BLaER1 (cell line): ENCODE measurements at regions not wholly inside any gene's neighbourhood (a gene's known extent, or its start where the extent isn't known, plus 50 kb on each side); places are given as distances from the start of the nearest gene placed in this dataset.

Experiments
- H3K27ac ChIP-seq: shearing (Covaris generic); formaldehyde crosslinking; 2 replicates; pipeline ENCODE4 v1.8.1; 2022
- H3K27me3 ChIP-seq: shearing (Covaris generic); formaldehyde crosslinking; 2 replicates; pipeline ENCODE4 v1.8.1; 2022
- H3K36me3 ChIP-seq: shearing (Covaris generic); formaldehyde crosslinking; 2 replicates; pipeline ENCODE4 v1.8.1; 2022
- H3K4me1 ChIP-seq: shearing (Covaris generic); formaldehyde crosslinking; 2 replicates; pipeline ENCODE4 v1.8.1; 2022
- H3K4me2 ChIP-seq: shearing (Covaris generic); formaldehyde crosslinking; 2 replicates; pipeline ENCODE4 v1.8.1; 2022
- H3K4me3 ChIP-seq: shearing (Covaris generic); formaldehyde crosslinking; 2 replicates; pipeline ENCODE4 v1.8.1; 2022
- H3K9ac ChIP-seq: shearing (Covaris generic); formaldehyde crosslinking; 2 replicates; pipeline ENCODE4 v1.8.1; 2022
- H3K9me3 ChIP-seq: shearing (Covaris generic); formaldehyde crosslinking; 2 replicates; pipeline ENCODE4 v1.8.1; 2022
- H4K20me1 ChIP-seq: shearing (Covaris generic); formaldehyde crosslinking; 2 replicates; pipeline ENCODE4 v1.8.1; 2022
- Cebpa-rat ChIP-seq: shearing (Covaris generic); IDR thresholded peaks from 2 replicates; pipeline ENCODE4 v1.8.1; 2022

- Histone ChIP-seq H3K9me3 (no peaks in the 10 kb centered on the region), H4K20me1 (no peaks in the 10 kb centered on the region), H3K9ac (no peak overlapping the region), H3K36me3 (no peaks in the 10 kb centered on the region), H3K27me3 (no peaks in the 10 kb centered on the region), H3K4me1 (0 out of 2 replicates have a peak, but pooled peaks cover under 1% of the 10 kb centered on the region), H3K4me2 (no peak overlapping the region), H3K4me3 (no peak overlapping the region), H3K27ac (no peak overlapping the region)
- TF ChIP-seq Cebpa-rat, result no peak
These were observed 535.1 kb upstream of the CHORDC1 start for GRCh38 chr11:90757849-90758494.

GRCh38 chr11:90756617-90757016, 533.8 kb upstream of the CHORDC1 start:
- Histone ChIP-seq H3K4me1 (peaks cover 4% of the 10 kb centered on the region; the same call in 1 of the 2 replicates), H3K9me3 (no peaks in the 10 kb centered on the region), H3K4me3 (no peak overlapping the region), H3K27me3 (no peaks in the 10 kb centered on the region), H3K9ac (no peak overlapping the region), H4K20me1 (no peaks in the 10 kb centered on the region), H3K27ac (no peak overlapping the region), H3K4me2 (no peak overlapping the region), H3K36me3 (no peaks in the 10 kb centered on the region)
- TF ChIP-seq Cebpa-rat, result no peak

GRCh38 chr11:90753546-90753945, 530.7 kb upstream of the CHORDC1 start:
- no peak overlapping the region for H3K9ac ChIP-seq
- no peaks in the 10 kb centered on the region for H3K9me3 ChIP-seq
- peaks cover 4% of the 10 kb centered on the region; the same call in 1 of the 2 replicates for H3K4me1 ChIP-seq
- H3K36me3 ChIP-seq, result no peaks in the 10 kb centered on the region
- no peak overlapping the region for H3K27ac ChIP-seq
- H3K4me2 ChIP-seq, result no peak overlapping the region
- H3K4me3 ChIP-seq, result no peak overlapping the region
- TF ChIP-seq Cebpa-rat, result no peak
- H4K20me1 ChIP-seq, result no peaks in the 10 kb centered on the region
- no peaks in the 10 kb centered on the region for H3K27me3 ChIP-seq

- Histone ChIP-seq H3K9ac (no peak overlapping the region), H3K4me2 (no peak overlapping the region), H3K4me1 (no peaks in the 10 kb centered on the region), H3K9me3 (peaks cover 17% of the 10 kb centered on the region), H4K20me1 (no peaks in the 10 kb centered on the region), H3K36me3 (no peaks in the 10 kb centered on the region), H3K4me3 (no peak overlapping the region), H3K27me3 (no peaks in the 10 kb centered on the region), H3K27ac (no peak overlapping the region)
- no peak for TF ChIP-seq Cebpa-rat
These were observed 524.2 kb upstream of the CHORDC1 start for GRCh38 chr11:90747057-90747456.

- Histone ChIP-seq H3K9me3 (peaks cover 17% of the 10 kb centered on the region), H3K36me3 (no peaks in the 10 kb centered on the region), H3K4me1 (no peaks in the 10 kb centered on the region), H3K27me3 (no peaks in the 10 kb centered on the region), H3K4me2 (no peak overlapping the region), H3K27ac (no peak overlapping the region), H3K9ac (no peak overlapping the region), H4K20me1 (no peaks in the 10 kb centered on the region), H3K4me3 (no peak overlapping the region)
- TF ChIP-seq Cebpa-rat, result no peak
These were observed 521.3 kb upstream of the CHORDC1 start for GRCh38 chr11:90744169-90744568.

- no peak for TF ChIP-seq Cebpa-rat
- Histone ChIP-seq H3K9ac (no peak overlapping the region), H3K27me3 (no peaks in the 10 kb centered on the region), H3K27ac (no peak overlapping the region), H3K4me2 (no peak overlapping the region), H3K4me1 (no peaks in the 10 kb centered on the region), H3K36me3 (no peaks in the 10 kb centered on the region), H3K9me3 (no peaks in the 10 kb centered on the region), H4K20me1 (no peaks in the 10 kb centered on the region), H3K4me3 (no peak overlapping the region)
These were observed 516.0 kb upstream of the CHORDC1 start for GRCh38 chr11:90738799-90739198.

- no peak for TF ChIP-seq Cebpa-rat
- Histone ChIP-seq H3K4me1 (no peaks in the 10 kb centered on the region), H3K4me3 (no peak overlapping the region), H3K36me3 (no peaks in the 10 kb centered on the region), H3K9ac (no peak overlapping the region), H4K20me1 (no peaks in the 10 kb centered on the region), H3K27ac (no peak overlapping the region), H3K9me3 (no peaks in the 10 kb centered on the region), H3K27me3 (no peaks in the 10 kb centered on the region), H3K4me2 (no peak overlapping the region)
These were observed 514.7 kb upstream of the CHORDC1 start for GRCh38 chr11:90737444-90738050.

GRCh38 chr11:90732486-90732885, 509.6 kb upstream of the CHORDC1 start:
- TF ChIP-seq Cebpa-rat, result no peak
- Histone ChIP-seq H3K4me3 (no peak overlapping the region), H3K9me3 (no peaks in the 10 kb centered on the region), H4K20me1 (no peaks in the 10 kb centered on the region), H3K27ac (no peak overlapping the region), H3K36me3 (no peaks in the 10 kb centered on the region), H3K4me2 (no peak overlapping the region), H3K27me3 (no peaks in the 10 kb centered on the region), H3K9ac (no peak overlapping the region), H3K4me1 (no peaks in the 10 kb centered on the region)

- H3K27ac ChIP-seq, result no peak overlapping the region
- H3K27me3 ChIP-seq, result no peaks in the 10 kb centered on the region
- H3K36me3 ChIP-seq, result no peaks in the 10 kb centered on the region
- TF ChIP-seq Cebpa-rat, result no peak
- H4K20me1 ChIP-seq, result no peaks in the 10 kb centered on the region
- H3K9ac ChIP-seq, result no peak overlapping the region
- no peak overlapping the region for H3K4me3 ChIP-seq
- no peak overlapping the region for H3K4me2 ChIP-seq
- H3K9me3 ChIP-seq, result no peaks in the 10 kb centered on the region
- no peaks in the 10 kb centered on the region for H3K4me1 ChIP-seq
These were observed 500.6 kb upstream of the CHORDC1 start for GRCh38 chr11:90723475-90723874.

- Histone ChIP-seq H4K20me1 (no peaks in the 10 kb centered on the region), H3K4me2 (no peak overlapping the region), H3K4me3 (no peak overlapping the region), H3K27ac (no peak overlapping the region), H3K4me1 (no peaks in the 10 kb centered on the region), H3K27me3 (no peaks in the 10 kb centered on the region), H3K36me3 (no peaks in the 10 kb centered on the region), H3K9ac (no peak overlapping the region), H3K9me3 (no peaks in the 10 kb centered on the region)
- no peak for TF ChIP-seq Cebpa-rat
These were observed 499.8 kb upstream of the CHORDC1 start for GRCh38 chr11:90722552-90723190.
